ENCODE measurements at regions not wholly inside any gene's neighbourhood (a gene's known extent, or its start where the extent isn't known, plus 50 kb on each side); places are given as distances from the start of the nearest gene placed in this dataset.

GRCh38 chr14:97638864-97639263 lies 841.7 kb downstream of the VRK1 start:
- Histone ChIP-seq H3K36me3 (ENCODE audit: control insufficient read depth in 2 of 2, insufficient read depth in 2 of 2, low read length in 2 of 2) (no peaks in the 10 kb centered on the region), H3K4me1 (ENCODE audit: control insufficient read depth in 2 of 2, insufficient read depth in 2 of 2, low read length in 2 of 2) (no peaks in the 10 kb centered on the region), H3K9me3 (ENCODE audit: control insufficient read depth in 2 of 2, low read length in 2 of 2) (no peaks in the 10 kb centered on the region), H3K27ac (ENCODE audit: low read depth in 2 of 2, low read length in 2 of 2) (no peak overlapping the region), H3K9ac (ENCODE audit: low read depth in 1 of 2, low read length in 2 of 2) (no peak overlapping the region), H3K27me3 (ENCODE audit: control insufficient read depth in 2 of 2, insufficient read depth in 2 of 2, low read length in 2 of 2) (no peaks in the 10 kb centered on the region), H3K4me3 (ENCODE audit: low read length in 2 of 2) (no peak overlapping the region)

DNA sequence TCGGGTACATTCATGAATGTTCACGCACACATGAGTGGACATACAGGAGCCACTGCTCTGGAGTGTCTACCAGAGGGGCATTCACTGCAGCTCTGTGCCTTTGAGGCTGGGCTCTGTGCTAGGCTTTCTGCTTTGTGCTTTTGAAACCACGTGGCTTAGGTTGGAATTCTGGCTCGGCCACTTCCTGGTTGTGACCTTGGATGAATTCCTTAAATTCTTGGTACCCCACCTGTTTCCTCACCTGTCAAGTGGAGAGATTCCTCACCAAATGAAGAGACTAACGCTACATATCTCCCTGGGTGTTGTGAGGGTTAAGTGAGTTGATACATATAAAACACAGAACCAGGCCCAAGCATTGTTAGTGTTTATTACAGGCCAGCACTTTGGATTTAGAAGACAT lies 842.8 kb downstream of the VRK1 start:
- Histone ChIP-seq H3K27ac (ENCODE audit: low read depth in 2 of 2, low read length in 2 of 2) (no peak overlapping the region), H3K4me3 (ENCODE audit: low read length in 2 of 2) (no peak overlapping the region), H3K27me3 (ENCODE audit: control insufficient read depth in 2 of 2, insufficient read depth in 2 of 2, low read length in 2 of 2) (no peaks in the 10 kb centered on the region), H3K9me3 (ENCODE audit: control insufficient read depth in 2 of 2, low read length in 2 of 2) (no peaks in the 10 kb centered on the region), H3K4me1 (ENCODE audit: control insufficient read depth in 2 of 2, insufficient read depth in 2 of 2, low read length in 2 of 2) (no peaks in the 10 kb centered on the region), H3K36me3 (ENCODE audit: control insufficient read depth in 2 of 2, insufficient read depth in 2 of 2, low read length in 2 of 2) (no peaks in the 10 kb centered on the region), H3K9ac (ENCODE audit: low read depth in 1 of 2, low read length in 2 of 2) (no peak overlapping the region)

DNA sequence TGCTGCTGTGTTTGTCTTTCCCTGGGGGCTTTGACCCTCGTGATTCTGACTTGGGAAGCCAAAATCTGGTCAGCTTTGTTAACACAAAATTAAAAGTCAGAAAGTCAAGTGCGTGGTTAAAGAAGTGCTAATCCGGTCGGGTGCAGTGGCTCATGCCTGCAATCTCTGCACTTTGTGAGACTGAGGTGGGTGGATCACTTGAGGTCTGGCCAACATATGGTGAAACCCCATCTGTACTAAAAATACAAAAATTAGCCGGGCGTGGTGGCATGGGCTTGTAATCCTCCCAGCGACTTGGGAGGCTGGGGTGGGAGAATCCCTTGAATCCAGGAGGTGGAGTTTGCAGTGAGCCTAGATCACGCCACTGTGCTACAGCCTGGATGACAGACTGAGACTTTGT lies 844.6 kb downstream of the VRK1 start:
- H3K27ac ChIP-seq (ENCODE audit: low read depth in 2 of 2, low read length in 2 of 2): no peak overlapping the region
- no peaks in the 10 kb centered on the region for H3K4me1 ChIP-seq (ENCODE audit: control insufficient read depth in 2 of 2, insufficient read depth in 2 of 2, low read length in 2 of 2)
- no peaks in the 10 kb centered on the region for H3K27me3 ChIP-seq (ENCODE audit: control insufficient read depth in 2 of 2, insufficient read depth in 2 of 2, low read length in 2 of 2)
- no peak overlapping the region for H3K4me3 ChIP-seq (ENCODE audit: low read length in 2 of 2)
- no peaks in the 10 kb centered on the region for H3K36me3 ChIP-seq (ENCODE audit: control insufficient read depth in 2 of 2, insufficient read depth in 2 of 2, low read length in 2 of 2)
- no peak overlapping the region for H3K9ac ChIP-seq (ENCODE audit: low read depth in 1 of 2, low read length in 2 of 2)
- H3K9me3 ChIP-seq (ENCODE audit: control insufficient read depth in 2 of 2, low read length in 2 of 2): no peaks in the 10 kb centered on the region

DNA sequence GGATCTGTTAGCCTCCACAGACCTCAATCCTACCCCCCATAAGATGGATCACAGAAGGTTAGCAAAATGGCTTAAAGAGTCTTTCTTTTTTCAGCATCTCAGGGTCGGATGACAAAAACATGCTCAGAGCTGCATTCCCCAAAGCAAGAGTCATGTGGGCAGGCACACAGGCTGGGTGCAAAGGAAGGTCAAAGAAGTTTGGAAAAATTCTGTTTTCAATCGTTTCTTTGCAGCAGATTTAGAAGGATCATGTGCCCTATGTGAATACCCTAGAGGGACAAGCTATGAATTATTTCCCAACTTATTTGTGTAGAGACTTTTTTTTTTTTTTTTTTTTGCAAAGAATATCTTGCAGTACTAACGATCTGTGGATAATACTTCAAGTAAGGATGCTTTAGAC lies 845.4 kb downstream of the VRK1 start:
- Histone ChIP-seq H3K27ac (ENCODE audit: low read depth in 2 of 2, low read length in 2 of 2) (no peak overlapping the region), H3K4me3 (ENCODE audit: low read length in 2 of 2) (no peak overlapping the region), H3K36me3 (ENCODE audit: control insufficient read depth in 2 of 2, insufficient read depth in 2 of 2, low read length in 2 of 2) (no peaks in the 10 kb centered on the region), H3K4me1 (ENCODE audit: control insufficient read depth in 2 of 2, insufficient read depth in 2 of 2, low read length in 2 of 2) (no peaks in the 10 kb centered on the region), H3K9me3 (ENCODE audit: control insufficient read depth in 2 of 2, low read length in 2 of 2) (no peaks in the 10 kb centered on the region), H3K9ac (ENCODE audit: low read depth in 1 of 2, low read length in 2 of 2) (no peak overlapping the region), H3K27me3 (ENCODE audit: control insufficient read depth in 2 of 2, insufficient read depth in 2 of 2, low read length in 2 of 2) (no peaks in the 10 kb centered on the region)

- Histone ChIP-seq H3K4me1 (ENCODE audit: control insufficient read depth in 2 of 2, insufficient read depth in 2 of 2, low read length in 2 of 2) (no peaks in the 10 kb centered on the region), H3K9me3 (ENCODE audit: control insufficient read depth in 2 of 2, low read length in 2 of 2) (no peaks in the 10 kb centered on the region), H3K4me3 (ENCODE audit: low read length in 2 of 2) (no peak overlapping the region), H3K27ac (ENCODE audit: low read depth in 2 of 2, low read length in 2 of 2) (no peak overlapping the region), H3K27me3 (ENCODE audit: control insufficient read depth in 2 of 2, insufficient read depth in 2 of 2, low read length in 2 of 2) (no peaks in the 10 kb centered on the region), H3K36me3 (ENCODE audit: control insufficient read depth in 2 of 2, insufficient read depth in 2 of 2, low read length in 2 of 2) (no peaks in the 10 kb centered on the region), H3K9ac (ENCODE audit: low read depth in 1 of 2, low read length in 2 of 2) (no peak overlapping the region)
These were observed 847.2 kb downstream of the VRK1 start for GRCh38 chr14:97644365-97644764.

GRCh38 chr14:97649752-97650151 lies 852.6 kb downstream of the VRK1 start:
- H3K4me1 ChIP-seq (ENCODE audit: control insufficient read depth in 2 of 2, insufficient read depth in 2 of 2, low read length in 2 of 2): no peaks in the 10 kb centered on the region
- H3K9ac ChIP-seq (ENCODE audit: low read depth in 1 of 2, low read length in 2 of 2): no peak overlapping the region
- no peaks in the 10 kb centered on the region for H3K27me3 ChIP-seq (ENCODE audit: control insufficient read depth in 2 of 2, insufficient read depth in 2 of 2, low read length in 2 of 2)
- no peaks in the 10 kb centered on the region for H3K9me3 ChIP-seq (ENCODE audit: control insufficient read depth in 2 of 2, low read length in 2 of 2)
- no peak overlapping the region for H3K4me3 ChIP-seq (ENCODE audit: low read length in 2 of 2)
- H3K36me3 ChIP-seq (ENCODE audit: control insufficient read depth in 2 of 2, insufficient read depth in 2 of 2, low read length in 2 of 2): no peaks in the 10 kb centered on the region
- H3K27ac ChIP-seq (ENCODE audit: low read depth in 2 of 2, low read length in 2 of 2): no peak overlapping the region

GRCh38 chr14:97655169-97655948 lies 858.2 kb downstream of the VRK1 start:
- H3K27ac ChIP-seq (ENCODE audit: low read depth in 2 of 2, low read length in 2 of 2): no peak overlapping the region
- no peaks in the 10 kb centered on the region for H3K27me3 ChIP-seq (ENCODE audit: control insufficient read depth in 2 of 2, insufficient read depth in 2 of 2, low read length in 2 of 2)
- H3K9ac ChIP-seq (ENCODE audit: low read depth in 1 of 2, low read length in 2 of 2): no peak overlapping the region
- H3K9me3 ChIP-seq (ENCODE audit: control insufficient read depth in 2 of 2, low read length in 2 of 2): no peaks in the 10 kb centered on the region
- no peaks in the 10 kb centered on the region for H3K36me3 ChIP-seq (ENCODE audit: control insufficient read depth in 2 of 2, insufficient read depth in 2 of 2, low read length in 2 of 2)
- H3K4me1 ChIP-seq (ENCODE audit: control insufficient read depth in 2 of 2, insufficient read depth in 2 of 2, low read length in 2 of 2): no peaks in the 10 kb centered on the region
- no peak overlapping the region for H3K4me3 ChIP-seq (ENCODE audit: low read length in 2 of 2)

DNA sequence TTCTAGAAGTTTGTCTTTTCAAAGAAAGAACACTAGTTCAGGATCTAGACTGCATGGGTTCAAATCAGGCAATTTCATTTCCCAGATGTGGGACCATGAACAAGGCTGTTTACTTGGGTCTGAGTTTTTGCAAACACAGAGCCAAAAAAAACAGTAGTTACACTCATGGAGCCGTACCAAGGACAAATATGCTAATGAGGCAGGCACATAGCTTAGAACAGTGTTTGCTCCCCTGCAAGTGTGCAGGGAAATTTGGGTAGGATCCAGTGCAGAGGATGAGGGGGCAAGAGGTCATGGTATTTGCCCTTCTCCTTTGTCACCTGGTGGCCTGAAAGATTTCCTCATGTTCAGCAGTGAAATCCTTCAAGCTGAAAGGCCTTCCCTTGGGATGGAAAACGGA lies 860.4 kb downstream of the VRK1 start:
- H3K9ac ChIP-seq (ENCODE audit: low read depth in 1 of 2, low read length in 2 of 2): no peak overlapping the region
- H3K27me3 ChIP-seq (ENCODE audit: control insufficient read depth in 2 of 2, insufficient read depth in 2 of 2, low read length in 2 of 2): no peaks in the 10 kb centered on the region
- H3K27ac ChIP-seq (ENCODE audit: low read depth in 2 of 2, low read length in 2 of 2): no peak overlapping the region
- H3K36me3 ChIP-seq (ENCODE audit: control insufficient read depth in 2 of 2, insufficient read depth in 2 of 2, low read length in 2 of 2): no peaks in the 10 kb centered on the region
- no peaks in the 10 kb centered on the region for H3K9me3 ChIP-seq (ENCODE audit: control insufficient read depth in 2 of 2, low read length in 2 of 2)
- H3K4me3 ChIP-seq (ENCODE audit: low read length in 2 of 2): no peak overlapping the region
- H3K4me1 ChIP-seq (ENCODE audit: control insufficient read depth in 2 of 2, insufficient read depth in 2 of 2, low read length in 2 of 2): no peaks in the 10 kb centered on the region

GRCh38 chr14:97687944-97688630 lies 890.9 kb downstream of the VRK1 start:
- Histone ChIP-seq H3K36me3 (ENCODE audit: control insufficient read depth in 2 of 2, insufficient read depth in 2 of 2, low read length in 2 of 2) (no peaks in the 10 kb centered on the region), H3K9ac (ENCODE audit: low read depth in 1 of 2, low read length in 2 of 2) (no peak overlapping the region), H3K27me3 (ENCODE audit: control insufficient read depth in 2 of 2, insufficient read depth in 2 of 2, low read length in 2 of 2) (no peaks in the 10 kb centered on the region), H3K4me3 (ENCODE audit: low read length in 2 of 2) (no peak overlapping the region), H3K4me1 (ENCODE audit: control insufficient read depth in 2 of 2, insufficient read depth in 2 of 2, low read length in 2 of 2) (no peaks in the 10 kb centered on the region), H3K9me3 (ENCODE audit: control insufficient read depth in 2 of 2, low read length in 2 of 2) (no peaks in the 10 kb centered on the region), H3K27ac (ENCODE audit: low read depth in 2 of 2, low read length in 2 of 2) (no peak overlapping the region)

DNA sequence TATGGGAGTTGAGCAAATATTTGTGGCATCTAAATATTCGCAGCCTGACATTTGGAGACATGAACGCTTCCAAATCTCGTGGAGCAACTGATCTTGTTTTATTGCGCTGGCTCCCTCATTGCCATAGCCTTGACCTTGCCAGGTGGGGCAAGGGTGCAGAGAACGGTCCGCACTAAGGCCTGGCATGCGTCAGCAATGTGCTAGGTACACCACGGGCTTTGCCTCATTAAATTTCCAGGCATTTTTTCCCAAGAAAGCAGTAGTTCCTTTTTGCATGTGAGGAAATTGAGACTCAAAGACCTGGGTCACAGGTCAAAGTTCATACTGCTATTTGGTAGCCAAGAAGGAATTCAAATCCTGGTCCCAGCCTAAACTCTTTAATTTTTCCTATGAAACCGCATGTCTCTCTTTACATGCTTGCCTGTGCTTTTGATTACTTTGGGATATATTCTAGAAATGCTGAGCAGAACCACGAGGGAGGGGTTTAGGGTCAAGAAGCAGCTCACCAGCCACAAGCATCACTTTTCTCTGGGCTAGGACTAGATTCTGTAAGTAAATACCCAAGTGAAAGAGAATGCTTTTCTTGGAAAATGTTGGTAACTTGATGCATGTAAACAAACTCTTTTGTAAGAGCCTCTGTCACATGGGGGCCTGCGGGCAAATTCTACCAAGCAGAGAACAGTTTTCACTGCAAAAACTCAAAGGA lies 891.6 kb downstream of the VRK1 start:
- Histone ChIP-seq H3K27ac (ENCODE audit: low read depth in 2 of 2, low read length in 2 of 2) (no peak overlapping the region), H3K36me3 (ENCODE audit: control insufficient read depth in 2 of 2, insufficient read depth in 2 of 2, low read length in 2 of 2) (no peaks in the 10 kb centered on the region), H3K9me3 (ENCODE audit: control insufficient read depth in 2 of 2, low read length in 2 of 2) (no peaks in the 10 kb centered on the region), H3K4me1 (ENCODE audit: control insufficient read depth in 2 of 2, insufficient read depth in 2 of 2, low read length in 2 of 2) (no peaks in the 10 kb centered on the region), H3K9ac (ENCODE audit: low read depth in 1 of 2, low read length in 2 of 2) (no peak overlapping the region), H3K27me3 (ENCODE audit: control insufficient read depth in 2 of 2, insufficient read depth in 2 of 2, low read length in 2 of 2) (no peaks in the 10 kb centered on the region), H3K4me3 (ENCODE audit: low read length in 2 of 2) (no peak overlapping the region)

Measured in mucosa of rectum (tissue), 2 donors.